ENCODE measurements at regions not wholly inside any gene's neighbourhood (a gene's known extent, or its start where the extent isn't known, plus 50 kb on each side); places are given as distances from the start of the nearest gene placed in this dataset.

GRCh38 chr6:11934638-11935037, 77.5 kb upstream of the HIVEP1 start:
- TF ChIP-seq POLR2A (IDR thresholded peaks at IDR 0.05) (no peak), CTCF (IDR thresholded peaks at IDR 0.05) (no peak), POLR2AphosphoS5 (IDR thresholded peaks at IDR 0.05) (no peak)
